Common myeloid progenitor, CD34-positive (primary cell): ENCODE measurements at regions not wholly inside any gene's neighbourhood (a gene's known extent, or its start where the extent isn't known, plus 50 kb on each side); places are given as distances from the start of the nearest gene placed in this dataset.

Source experiments
- CTCF ChIA-PET: fragments of 350-600 bp; sonication (Branson Sonifier 250); formaldehyde crosslinking; loops from one replicate; lab custom pipeline; 2021; ENCODE audit warnings: antibody characterized with exemption; lab: Charles Lee
- POLR2A ChIA-PET: fragments of 350-600 bp; sonication (Branson Sonifier 250); formaldehyde crosslinking; loops from one replicate; lab custom pipeline; 2021; ENCODE audit warnings: antibody characterized with exemption; lab: Charles Lee
- DNase-seq, 3 donors: peaks; one replicate each; pipeline versions ENCODE4 v3.0.0 to v3.0.0-alpha.2; 2013
- H3K27ac ChIP-seq, 2 experiments: 1 replicate in 1 of 2; 2 replicates in 1 of 2; pipeline ENCODE4 v1.7.0; 2013; ENCODE audit warnings: inconsistent platforms in 2 of 2, low read length in 2 of 2, mild to moderate bottlenecking in 2 of 2, low read depth in 1 of 2, moderate library complexity in 1 of 2; ENCODE audit not compliant: severe bottlenecking in 2 of 2, insufficient read depth in 1 of 2, poor library complexity in 1 of 2
- H3K27me3 ChIP-seq, 5 experiments: replicated peaks in 2 of 5; 1 replicate in 3 of 5; 2 replicates in 2 of 5; pipeline versions ENCODE4 v1.6.1 to v1.7.0; 2013; ENCODE audit warnings: low read length in 4 of 5, mild to moderate bottlenecking in 2 of 5, moderate library complexity in 2 of 5, inconsistent platforms in 1 of 5; ENCODE audit not compliant: insufficient read depth in 5 of 5, control insufficient read depth in 4 of 5
- H3K36me3 ChIP-seq, 4 experiments: 1 replicate in 2 of 4; 2 replicates in 2 of 4; pipeline versions ENCODE4 v1.6.1 to v1.7.0; 2013; ENCODE audit warnings: low read length in 3 of 4, control low read depth in 1 of 4, mild to moderate bottlenecking in 1 of 4; ENCODE audit not compliant: control insufficient read depth in 4 of 4, insufficient read depth in 4 of 4
- H3K4me1 ChIP-seq, 4 experiments: 1 replicate in 3 of 4; 2 replicates in 1 of 4; pipeline versions ENCODE4 v1.6.1 to v1.7.1; 2013; ENCODE audit warnings: low read length in 3 of 4, mild to moderate bottlenecking in 3 of 4, control low read depth in 1 of 4, inconsistent platforms in 1 of 4, moderate library complexity in 1 of 4; ENCODE audit not compliant: control insufficient read depth in 4 of 4, insufficient read depth in 4 of 4; ENCODE audit errors: control extremely low read depth in 1 of 4
- H3K4me3 ChIP-seq, 7 experiments: 1 replicate in 4 of 7; 2 replicates in 3 of 7; pipeline versions ENCODE4 v1.5.1 to v1.7.0; 2013; ENCODE audit warnings: mild to moderate bottlenecking in 7 of 7, low read length in 6 of 7, moderate library complexity in 6 of 7, inconsistent platforms in 2 of 7, low read depth in 2 of 7, control low read depth in 1 of 7; ENCODE audit not compliant: insufficient read depth in 4 of 7, control insufficient read depth in 1 of 7; ENCODE audit errors: extremely low read depth in 1 of 7
- H3K9me3 ChIP-seq, 5 experiments: 1 replicate in 4 of 5; 2 replicates in 1 of 5; pipeline versions ENCODE4 v1.6.1 to v1.7.1; 2013; ENCODE audit warnings: low read length in 4 of 5, mild to moderate bottlenecking in 2 of 5, inconsistent platforms in 1 of 5, low read depth in 1 of 5, moderate library complexity in 1 of 5; ENCODE audit not compliant: control insufficient read depth in 4 of 5, insufficient read depth in 2 of 5; ENCODE audit errors: control extremely low read depth in 1 of 5
- WGBS: methylation state at CpG from one replicate; pipeline ENCODE4 v1.1.5; 2013; ENCODE audit not compliant: insufficient coverage; 5-methylcytosine and 5-hydroxymethylcytosine counted together

DNA sequence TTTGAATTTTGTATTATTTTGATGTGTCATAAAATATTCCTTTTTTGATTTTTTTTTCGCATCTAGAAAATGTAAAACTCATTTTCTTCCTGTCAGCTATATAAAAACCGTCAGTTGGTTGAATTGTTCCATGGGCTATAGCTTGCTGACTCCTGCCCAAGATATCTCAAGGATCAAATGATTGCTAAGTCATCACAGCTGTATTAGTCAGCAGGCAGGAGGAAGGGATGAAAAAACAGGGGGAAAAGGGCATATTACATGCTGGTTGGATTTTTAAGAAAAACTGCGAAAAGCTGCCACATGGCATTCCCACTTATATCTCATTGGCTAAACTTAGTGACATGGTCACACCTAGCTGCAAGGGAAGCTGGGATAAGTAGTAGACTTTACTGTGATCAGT, 569.9 kb downstream of the BCKDHB start:
- WGBS: 100% methylated on average over 2 of the region's 3 CpGs
- POLR2A ChIA-PET: no interaction called here
- Histone ChIP-seq H3K27ac (no peak overlapping the region), H3K4me1 (no peaks in the 10 kb centered on the region), H3K36me3 (no peaks in the 10 kb centered on the region), H3K4me3 (no peak overlapping the region), H3K27me3 (no peaks in the 10 kb centered on the region), H3K9me3 (peaks cover 0 to 2% (median 0%) of the 10 kb centered on the region in 5 experiments)
- no peak for DNase-seq
- CTCF ChIA-PET: no interaction called here

DNA sequence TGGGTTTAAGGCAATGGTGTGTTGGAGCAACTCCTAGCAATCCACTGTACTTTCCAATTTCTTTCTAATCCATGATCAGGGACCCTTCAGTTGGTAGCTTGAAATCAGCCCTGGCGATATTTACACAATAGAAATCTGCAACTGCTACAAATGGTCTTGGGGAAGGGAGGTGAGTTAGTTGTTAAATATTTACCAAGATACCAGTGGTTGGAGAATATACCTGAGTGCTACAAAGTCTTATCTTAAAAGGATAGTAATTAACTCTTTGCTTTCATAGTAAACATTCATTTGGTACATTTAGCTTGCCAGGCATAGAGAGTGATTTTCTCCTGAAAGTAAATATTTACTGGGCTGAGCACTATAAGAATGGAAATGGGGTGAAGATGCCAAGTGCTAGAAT, 568.2 kb downstream of the BCKDHB start:
- no peak for DNase-seq
- WGBS: no CpG with 5 or more reads among the region's 1 CpG
- H3K4me3 ChIP-seq: no peak overlapping the region
- H3K4me1 ChIP-seq: no peaks in the 10 kb centered on the region
- CTCF ChIA-PET: no interaction called here
- H3K27ac ChIP-seq: no peak overlapping the region
- H3K27me3 ChIP-seq: no peaks in the 10 kb centered on the region
- H3K36me3 ChIP-seq: no peaks in the 10 kb centered on the region
- peaks cover 0 to 2% (median 0%) of the 10 kb centered on the region in 5 experiments for H3K9me3 ChIP-seq
- POLR2A ChIA-PET: no interaction called here

GRCh38 chr6:80673367-80673766, 566.9 kb downstream of the BCKDHB start:
- Histone ChIP-seq H3K9me3 (peaks cover 0 to 2% (median 0%) of the 10 kb centered on the region in 5 experiments), H3K36me3 (no peaks in the 10 kb centered on the region), H3K27ac (no peak overlapping the region), H3K4me3 (no peak overlapping the region), H3K27me3 (no peaks in the 10 kb centered on the region), H3K4me1 (no peaks in the 10 kb centered on the region)
- ChIA-PET CTCF (interaction anchor here (0.6 kb wide), 1 partner anchor 646 kb away, joined by 3 read pairs; no protein-coding TSS in a partner anchor), POLR2A (no interaction called here)
- no peak for DNase-seq

DNA sequence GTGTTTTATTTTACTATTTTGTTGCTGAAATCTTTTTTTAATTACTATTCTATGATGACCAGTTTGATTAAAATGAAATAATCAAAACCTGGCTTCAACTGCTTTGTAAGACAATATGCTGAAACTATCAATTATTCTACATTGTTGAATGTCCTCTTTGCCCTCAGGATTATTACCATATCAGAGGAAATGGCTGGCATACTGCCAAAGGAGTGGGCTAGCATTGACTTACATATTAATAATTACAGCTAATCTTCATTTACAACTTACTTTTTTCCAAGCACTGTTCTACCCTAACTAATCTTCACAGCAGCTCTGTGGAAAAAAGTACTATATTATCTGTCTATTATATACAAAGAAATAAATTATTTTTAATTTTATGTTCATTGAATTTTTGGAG, 560.5 kb downstream of the BCKDHB start:
- H3K27ac ChIP-seq: no peak overlapping the region
- H3K9me3 ChIP-seq: no peaks in the 10 kb centered on the region
- no peaks in the 10 kb centered on the region for H3K27me3 ChIP-seq
- H3K4me3 ChIP-seq: no peak overlapping the region
- CTCF ChIA-PET: no interaction called here
- no peaks in the 10 kb centered on the region for H3K36me3 ChIP-seq
- DNase-seq: no peak
- H3K4me1 ChIP-seq: no peaks in the 10 kb centered on the region
- POLR2A ChIA-PET: no interaction called here

DNA sequence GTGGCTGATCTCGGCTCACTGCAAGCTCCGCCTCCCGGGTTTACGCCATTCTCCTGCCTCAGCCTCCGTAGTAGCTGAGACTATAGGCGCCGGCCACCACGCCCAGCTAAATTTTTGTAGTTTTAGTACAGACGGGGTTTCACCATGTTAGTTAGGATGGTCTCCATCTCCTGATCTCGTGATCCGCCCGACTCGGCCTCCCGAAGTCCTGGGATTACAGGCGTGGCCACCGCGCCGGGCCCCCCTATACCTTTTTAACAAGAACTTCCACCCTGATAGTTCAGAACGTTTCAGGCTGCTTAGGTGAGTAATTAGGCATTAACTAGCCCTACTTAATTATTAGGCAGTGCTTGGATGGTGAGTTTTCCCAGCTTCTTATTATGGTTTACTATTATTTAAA, 552.5 kb downstream of the BCKDHB start:
- CTCF ChIA-PET: interaction anchor here (1.1 kb wide), 1 partner anchor 11 kb away, joined by 4 read pairs; no protein-coding TSS in a partner anchor
- POLR2A ChIA-PET: no interaction called here
- WGBS: 97% methylated on average over 10 of the region's 19 CpGs

DNA sequence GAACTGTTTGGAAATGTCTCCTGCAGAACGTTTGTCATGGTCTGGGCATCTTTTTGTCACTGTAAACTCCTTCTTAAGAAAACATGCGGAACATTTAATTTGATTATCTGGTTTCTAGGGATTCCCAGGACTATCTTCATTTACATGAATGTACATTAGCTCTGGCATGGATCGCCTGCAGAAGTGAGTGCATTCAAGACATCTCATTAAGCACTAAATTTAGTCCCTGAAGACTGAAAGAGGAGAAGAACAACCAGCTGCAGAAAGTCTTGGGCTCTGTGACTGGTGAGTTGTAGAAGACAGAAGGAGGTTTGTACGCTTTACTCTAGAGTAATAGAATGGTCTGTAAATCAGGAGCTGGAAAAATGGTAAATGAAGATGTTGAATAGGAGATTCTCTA, 540.7 kb downstream of the BCKDHB start:
- DNase-seq: no peak
- POLR2A ChIA-PET: no interaction called here

More for the DNA sequence above, 552.5 kb downstream of the BCKDHB start:
- no peak for DNase-seq
- Histone ChIP-seq H3K4me3 (no peak overlapping the region), H3K9me3 (no peaks in the 10 kb centered on the region), H3K27ac (no peak overlapping the region), H3K27me3 (no peaks in the 10 kb centered on the region), H3K4me1 (no peaks in the 10 kb centered on the region), H3K36me3 (no peaks in the 10 kb centered on the region)

DNA sequence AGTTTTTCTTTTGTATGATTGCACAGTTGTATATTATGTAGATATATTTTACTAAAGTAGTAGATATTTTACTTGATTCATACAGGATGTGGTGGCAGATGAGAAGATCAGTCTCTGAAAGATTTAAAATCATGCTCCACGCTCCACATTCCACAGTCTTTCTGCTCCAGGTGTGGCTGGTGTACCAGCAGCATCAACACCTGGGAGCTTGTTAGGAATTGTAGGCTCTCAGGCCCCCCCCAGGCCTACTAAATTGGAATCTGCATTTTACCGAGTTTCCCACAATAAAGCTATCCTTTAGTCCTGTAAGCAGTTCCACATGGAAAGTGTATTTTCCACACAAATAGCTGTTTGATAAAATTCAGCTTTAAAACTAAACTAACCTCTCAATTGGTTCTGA, 537.4 kb downstream of the BCKDHB start:
- Histone ChIP-seq H3K4me1 (no peaks in the 10 kb centered on the region), H3K9me3 (peaks cover 0 to 5% (median 0%) of the 10 kb centered on the region in 5 experiments), H3K4me3 (no peak overlapping the region), H3K27ac (no peak overlapping the region), H3K27me3 (no peaks in the 10 kb centered on the region), H3K36me3 (no peaks in the 10 kb centered on the region)
- ChIA-PET CTCF (no interaction called here), POLR2A (no interaction called here)
- no peak for DNase-seq
- 95% methylated on average over 2 of the region's 2 CpGs for WGBS

More for the DNA sequence above, 540.7 kb downstream of the BCKDHB start:
- Histone ChIP-seq H3K9me3 (peaks cover 0 to 5% (median 0%) of the 10 kb centered on the region in 5 experiments), H3K27ac (no peak overlapping the region), H3K4me3 (no peak overlapping the region), H3K36me3 (no peaks in the 10 kb centered on the region), H3K27me3 (no peaks in the 10 kb centered on the region), H3K4me1 (no peaks in the 10 kb centered on the region)
- CTCF ChIA-PET: interaction anchor here (1.1 kb wide), 1 partner anchor 11 kb away, joined by 4 read pairs; no protein-coding TSS in a partner anchor
- 69% methylated on average over 2 of the region's 4 CpGs for WGBS
